Stimulated activated CD8-positive, alpha-beta memory T cell treated with anti-CD3 and anti-CD28 coated beads, Interleukin-4, amount 100 ng/mL, for 4 hours (primary cell): ENCODE measurements at regions not wholly inside any gene's neighbourhood (a gene's known extent, or its start where the extent isn't known, plus 50 kb on each side); places are given as distances from the start of the nearest gene placed in this dataset.
"Not testable (repeated sequence)": the region's sequence is repeated elsewhere in the genome, so short reads cannot be mapped to it uniquely, and the experiment has no call there.

ENCODE experiments used
- DNase-seq, 2 donors: peaks; one replicate each; pipeline ENCODE4 v3.0.0-alpha.2; 2020; ENCODE audit warnings: low read depth in 2 of 2, low spot score in 1 of 2

DNA sequence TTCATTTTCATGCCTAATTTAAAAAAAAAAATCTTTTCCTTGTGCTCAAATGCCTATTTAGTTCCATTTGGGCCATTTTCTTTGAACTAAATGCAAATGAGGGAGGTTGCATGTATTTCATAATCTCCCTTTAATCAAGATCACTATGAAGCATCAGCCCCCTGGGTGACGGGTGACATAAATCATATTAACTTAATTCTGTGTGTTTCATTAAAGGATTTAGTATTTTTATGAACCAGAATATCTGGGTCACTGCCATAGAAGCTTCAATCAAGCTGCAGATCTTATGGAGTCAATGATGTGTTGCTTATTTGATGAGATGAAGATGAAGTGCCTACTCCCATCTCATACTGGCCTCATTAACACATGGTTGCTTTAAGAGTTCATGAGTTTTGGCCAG, 301.9 kb upstream of the PRKCQ start:
- no peak for DNase-seq

DNA sequence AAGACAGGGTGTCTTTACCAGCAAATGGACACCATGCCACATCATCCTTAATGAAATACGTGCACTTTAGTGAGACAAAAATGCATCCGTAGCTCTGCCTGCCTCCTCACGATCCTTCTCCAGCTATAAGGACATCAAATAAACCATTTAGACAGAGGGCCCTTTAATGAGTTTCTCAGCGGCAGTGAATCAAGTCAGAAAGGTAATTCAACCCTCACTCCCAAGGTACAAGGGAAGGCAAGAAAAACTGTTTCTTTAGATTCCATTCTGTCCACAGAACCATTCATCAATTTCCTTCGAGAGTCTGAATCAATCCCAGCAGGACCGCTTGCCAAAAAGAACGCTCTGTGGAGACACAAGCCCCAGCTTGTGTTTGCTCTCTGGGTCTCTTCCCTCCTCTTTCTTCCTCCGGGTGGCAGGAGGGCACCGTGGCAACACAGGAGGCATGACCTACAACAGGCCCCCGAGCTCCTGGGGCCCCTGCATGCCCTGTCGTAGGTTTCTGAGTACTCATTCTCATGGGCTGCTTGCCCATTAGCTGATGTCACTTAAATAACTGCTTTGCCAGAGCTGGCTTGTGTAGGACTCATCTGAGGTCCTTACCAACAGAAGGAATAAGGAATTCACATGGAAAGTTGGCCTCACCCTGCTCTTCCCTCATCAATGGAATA, 297.8 kb upstream of the PRKCQ start:
- no peak for DNase-seq

DNA sequence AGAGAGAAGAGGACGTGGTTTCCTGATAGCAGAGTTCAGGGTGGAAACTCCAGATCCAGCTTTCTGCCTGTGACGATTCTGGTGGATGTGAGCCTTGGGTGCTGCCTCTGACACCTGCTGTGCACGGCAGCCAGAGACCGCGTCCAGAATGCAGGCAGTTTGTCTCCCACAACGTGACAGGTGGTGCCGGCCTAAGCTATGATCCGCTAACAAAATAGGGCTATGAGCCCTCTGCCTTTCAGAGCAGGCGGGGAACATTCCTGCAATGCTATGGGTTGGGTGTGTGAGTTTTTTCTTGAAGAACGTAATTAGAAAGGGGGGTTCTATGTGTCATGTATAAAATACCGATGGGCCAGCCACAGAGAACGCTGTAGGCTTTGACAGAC, 297.3 kb upstream of the PRKCQ start:
- no peak for DNase-seq

DNA sequence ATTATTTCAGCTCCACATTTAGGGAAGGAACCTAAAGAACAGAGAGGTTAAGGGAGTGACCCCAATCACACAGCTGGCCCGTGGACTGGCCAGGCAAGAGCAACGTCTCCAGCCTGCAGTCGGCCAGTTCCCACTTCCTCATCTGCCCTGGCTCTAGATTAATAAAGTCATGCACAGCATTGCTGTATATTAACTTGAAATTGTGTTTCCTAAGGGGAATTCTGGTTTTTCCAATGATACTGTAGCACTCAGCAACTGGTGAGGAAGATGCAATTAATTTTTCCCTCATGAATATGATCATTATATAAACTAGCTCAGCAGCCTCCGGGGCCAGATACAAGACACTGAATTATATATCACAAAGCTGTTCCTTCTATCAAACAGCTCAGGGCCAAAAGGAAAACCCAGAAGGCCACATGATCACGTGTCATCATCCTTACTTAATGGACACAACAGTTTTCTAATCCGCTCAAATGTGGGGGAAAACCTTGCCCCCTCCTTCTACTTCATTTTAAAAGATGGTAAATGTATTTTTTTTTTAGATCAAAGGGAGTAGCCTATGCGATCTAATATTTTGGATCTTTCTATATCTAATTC, 295.3 kb upstream of the PRKCQ start:
- no peak for DNase-seq

DNA sequence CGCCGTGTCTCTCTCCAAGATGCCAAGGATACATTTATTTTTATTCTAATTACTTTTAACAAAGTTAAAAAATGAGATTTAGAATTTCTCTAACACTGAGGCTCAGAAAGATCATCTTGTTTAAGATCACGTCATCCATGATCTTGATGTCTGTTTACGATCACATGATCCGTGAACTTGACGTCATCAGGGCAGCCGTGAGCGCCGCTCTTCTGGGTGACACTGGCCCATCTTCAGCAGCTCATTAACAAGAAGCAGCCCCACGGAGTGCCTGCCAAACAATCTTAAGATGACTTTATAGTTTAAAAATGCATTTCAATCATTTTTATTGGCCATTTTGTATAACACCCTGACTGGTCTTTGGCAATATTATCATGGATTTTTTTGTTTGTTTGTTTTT, 291.1 kb upstream of the PRKCQ start:
- no peak for DNase-seq

DNA sequence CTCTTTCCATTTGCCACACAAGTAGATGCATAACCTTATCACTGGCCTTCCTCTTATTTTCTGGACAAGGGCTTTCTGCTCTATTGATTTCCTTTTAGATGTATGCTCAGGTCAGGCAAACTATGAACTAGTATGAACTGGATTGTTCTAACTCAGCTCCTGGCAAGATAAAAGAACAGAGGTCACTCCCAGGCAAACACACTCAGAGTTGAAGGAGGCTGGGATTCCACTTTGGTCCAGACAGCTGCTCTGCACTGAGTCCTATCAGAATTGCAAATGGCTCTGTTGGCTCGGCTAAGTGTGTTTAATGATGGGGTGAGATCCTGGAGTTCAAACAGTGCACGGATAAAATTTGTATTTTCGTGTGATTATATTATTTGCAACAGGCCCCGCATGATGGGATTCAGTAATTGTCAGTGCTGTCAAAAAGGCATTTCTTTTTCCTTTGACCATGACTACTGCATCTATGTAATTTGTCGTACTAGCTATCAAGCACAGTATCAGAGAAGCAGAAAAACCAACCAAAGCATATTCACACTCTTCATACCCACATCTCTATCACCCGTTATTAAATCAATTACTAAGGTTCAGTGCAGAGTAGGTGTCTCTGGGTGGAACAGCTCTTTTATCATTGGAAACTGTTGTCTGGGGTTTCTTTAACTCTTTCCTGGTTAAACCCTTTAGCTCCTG, 288.1 kb upstream of the PRKCQ start:
- no peak for DNase-seq

DNA sequence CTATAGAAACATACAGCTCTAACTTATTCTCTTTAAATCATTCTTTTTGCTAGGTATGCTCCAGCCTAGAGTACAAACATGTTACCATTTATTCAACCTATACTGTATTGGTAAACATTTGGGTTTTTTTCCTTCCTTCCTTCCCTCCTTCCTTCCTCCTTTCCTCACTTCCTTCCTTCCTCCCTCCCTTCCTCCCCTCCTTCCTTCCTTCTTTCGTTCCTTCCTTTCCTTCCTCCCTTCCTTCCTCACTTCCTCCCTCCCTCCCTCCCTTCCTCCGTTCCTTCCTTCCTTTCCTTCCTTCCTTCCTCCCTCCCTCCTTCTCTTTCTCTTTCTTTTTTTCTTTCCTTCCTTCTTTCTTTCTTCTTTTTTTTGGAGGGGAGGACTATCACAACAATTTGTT, 286.7 kb upstream of the PRKCQ start:
- DNase-seq = no peak

DNA sequence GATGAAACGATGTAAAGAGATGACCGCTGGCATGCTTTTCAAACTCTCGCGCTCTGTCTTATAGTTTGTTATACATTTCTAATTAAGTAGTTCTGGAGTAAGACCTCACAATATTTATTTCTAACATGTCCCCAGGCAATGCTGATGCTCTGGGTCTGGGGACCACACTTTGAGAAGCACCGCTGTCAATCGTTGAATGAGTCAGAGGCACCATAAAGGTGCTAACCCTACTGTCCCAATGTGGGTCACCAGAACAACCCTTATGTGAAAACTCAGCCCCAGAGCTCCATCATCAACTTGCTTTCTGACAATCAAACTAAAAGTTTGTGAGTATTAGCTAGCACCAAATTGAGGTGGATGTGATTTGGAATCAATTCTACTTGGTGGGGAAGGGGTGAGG, 284.1 kb upstream of the PRKCQ start:
- DNase-seq = no peak

DNA sequence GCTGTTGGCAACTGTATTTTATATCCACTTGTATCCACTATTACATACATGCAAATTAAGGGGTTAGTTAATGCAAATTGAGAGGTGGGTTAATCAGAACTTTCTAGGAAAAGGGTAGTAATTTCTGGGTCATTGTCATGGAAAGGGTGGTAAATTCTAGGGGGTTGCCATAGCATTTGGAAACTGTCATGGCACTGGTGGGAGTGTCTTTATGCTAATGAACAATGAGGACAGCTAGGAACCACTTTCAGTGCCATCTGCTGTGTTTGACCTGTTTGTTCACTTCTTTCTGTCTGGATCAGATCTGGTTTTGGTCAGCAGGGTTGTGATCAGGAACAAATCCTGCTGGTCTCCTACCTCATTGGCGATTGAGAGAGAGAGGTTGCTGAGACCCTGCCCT, 283.3 kb upstream of the PRKCQ start:
- no peak for DNase-seq

DNA sequence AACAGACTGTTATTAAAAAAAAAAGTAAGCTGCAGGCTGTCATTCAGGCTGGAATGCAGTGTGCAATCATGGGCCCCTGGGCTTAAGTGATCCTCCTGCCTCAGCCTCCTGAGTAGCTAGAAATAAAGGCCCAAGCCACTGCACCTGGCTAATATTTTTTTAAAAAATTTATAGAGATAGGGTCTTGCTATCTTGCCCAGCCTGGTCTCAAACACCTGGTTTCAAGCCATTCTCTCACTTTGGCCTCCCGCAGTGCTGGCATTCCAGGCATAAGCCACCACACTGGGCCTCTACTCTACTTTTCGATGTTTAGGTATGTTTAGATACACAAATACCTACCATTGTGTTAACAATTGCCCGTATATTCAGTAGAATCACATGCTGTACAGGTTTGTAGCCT, 270.4 kb upstream of the PRKCQ start:
- no peak for DNase-seq

DNA sequence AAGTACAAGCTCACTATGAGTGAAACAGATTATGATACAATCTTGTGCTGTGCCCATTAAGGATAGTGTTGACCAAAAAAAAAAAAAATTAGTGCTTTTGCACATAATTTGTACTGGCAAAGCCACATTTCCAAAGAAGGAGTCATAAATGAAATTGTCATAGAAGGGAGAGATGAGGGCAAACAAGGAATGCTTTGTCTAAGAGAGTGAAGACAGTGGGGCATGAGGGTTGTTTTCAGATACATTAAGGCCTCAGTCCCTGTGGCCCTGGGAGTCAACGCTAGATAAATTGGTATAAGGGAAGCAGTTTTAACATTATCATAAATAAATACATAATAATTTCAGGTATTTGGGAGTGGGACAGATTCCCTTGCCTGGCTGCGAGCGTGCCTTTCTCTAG, 267.5 kb upstream of the PRKCQ start:
- DNase-seq = no peak

DNA sequence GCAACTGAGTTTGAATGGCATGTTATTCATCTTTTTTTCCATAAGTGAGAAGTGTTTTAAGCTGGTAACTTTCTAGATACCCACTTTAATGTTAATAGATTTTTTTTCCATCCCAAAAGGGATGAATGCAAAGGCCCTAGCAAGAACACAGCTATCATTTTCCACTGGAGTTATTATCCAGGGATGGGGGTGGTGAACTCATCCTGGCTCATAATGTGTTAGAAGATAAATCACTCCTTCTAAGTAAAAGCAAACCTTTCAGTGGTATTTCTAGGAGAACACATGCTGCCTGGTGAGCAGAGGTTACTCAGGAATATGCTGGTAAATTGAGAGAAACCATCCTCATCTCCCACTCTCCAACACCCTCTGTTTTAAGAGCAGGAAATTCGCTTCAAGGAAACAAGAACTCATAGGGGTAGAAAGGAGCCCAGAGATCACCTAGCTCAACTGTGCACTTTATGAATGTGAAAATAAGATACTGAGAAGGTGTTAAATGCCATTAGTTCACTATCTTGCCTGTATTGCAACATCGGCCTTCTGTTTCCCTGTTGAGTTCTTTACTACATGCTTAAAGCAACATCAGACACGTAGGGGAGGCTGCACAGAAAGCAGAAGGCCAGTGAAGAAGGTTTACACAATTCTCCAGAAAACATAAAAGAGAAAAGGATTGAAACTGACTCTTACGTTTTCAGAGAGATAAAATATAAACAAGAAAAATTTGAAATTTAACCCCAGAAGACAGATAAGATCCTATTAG, 264.0 kb upstream of the PRKCQ start:
- DNase-seq = no peak

DNA sequence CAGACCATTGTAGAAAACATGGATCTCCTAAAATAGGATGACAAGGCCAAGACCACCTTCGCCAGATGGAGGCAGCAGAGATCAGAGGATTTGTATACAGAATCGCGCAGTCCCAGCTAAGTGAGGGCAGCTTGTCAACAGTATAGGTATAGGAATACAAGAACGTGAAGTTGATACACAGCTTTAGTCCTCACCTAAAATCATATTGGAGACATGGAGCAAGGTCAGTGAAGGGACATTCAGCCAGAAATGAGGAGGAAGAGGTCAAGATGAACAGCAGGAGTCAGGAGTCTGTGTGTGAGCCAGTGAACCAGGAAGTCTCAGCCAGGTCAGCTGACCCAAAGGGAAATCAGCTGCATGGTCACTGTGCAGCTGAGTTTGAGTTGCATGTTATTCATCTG, 263.4 kb upstream of the PRKCQ start:
- DNase-seq = no peak

DNA sequence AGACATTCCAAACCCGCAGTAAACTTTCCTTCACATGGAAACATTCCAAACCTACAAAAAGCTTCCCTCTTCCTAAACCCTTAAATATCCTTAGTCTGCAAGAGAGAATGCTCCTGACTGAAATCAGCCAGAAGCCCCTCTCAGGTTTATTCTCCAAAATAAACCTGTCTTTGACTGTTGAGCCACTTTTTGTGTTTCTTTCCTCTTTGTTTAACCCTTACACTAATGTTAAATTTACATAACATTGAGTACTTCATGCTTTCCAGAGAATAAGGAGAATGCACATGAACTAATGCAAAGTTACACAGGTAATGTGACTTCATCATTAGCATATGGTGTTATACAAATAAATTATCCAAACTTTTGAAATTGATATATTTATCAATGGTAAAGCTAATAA, 262.6 kb upstream of the PRKCQ start:
- no peak for DNase-seq

DNA sequence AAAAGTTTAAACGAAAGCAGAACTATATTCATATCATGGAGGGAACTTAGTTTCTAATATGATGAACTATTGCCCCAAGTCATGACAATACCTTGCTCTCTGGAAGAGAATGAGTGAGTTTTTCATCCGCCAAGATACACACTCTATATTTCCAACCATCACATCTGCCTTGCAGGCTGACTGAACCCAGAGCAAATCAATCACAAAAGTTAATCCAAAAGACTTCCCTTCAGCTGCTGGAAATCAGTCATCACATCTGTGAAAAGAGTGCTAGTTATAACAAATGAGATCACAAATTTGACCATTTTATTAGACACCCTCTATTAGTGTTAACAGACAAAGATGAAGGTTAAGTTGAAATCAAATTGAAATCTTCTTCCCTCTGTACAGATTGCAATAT, 261.7 kb upstream of the PRKCQ start:
- no peak for DNase-seq

DNA sequence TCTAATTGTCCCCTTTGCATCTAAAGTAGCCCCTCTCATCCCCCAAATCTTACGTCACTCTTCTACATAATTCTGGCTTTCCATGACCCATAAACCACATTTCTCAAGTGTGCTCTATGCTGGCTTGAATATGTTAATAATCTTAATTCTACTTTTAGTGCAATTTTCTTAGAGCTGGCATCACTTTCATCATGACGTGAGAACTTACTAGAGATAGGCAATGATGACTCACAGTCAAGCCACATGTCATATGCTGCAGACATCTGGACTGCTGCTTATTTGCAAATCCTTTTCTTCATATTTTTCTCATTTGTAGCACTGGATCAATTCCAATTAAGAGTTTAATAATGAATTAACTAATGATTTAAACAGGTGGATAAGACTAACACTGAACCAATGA, 260.7 kb upstream of the PRKCQ start:
- no peak for DNase-seq

DNA sequence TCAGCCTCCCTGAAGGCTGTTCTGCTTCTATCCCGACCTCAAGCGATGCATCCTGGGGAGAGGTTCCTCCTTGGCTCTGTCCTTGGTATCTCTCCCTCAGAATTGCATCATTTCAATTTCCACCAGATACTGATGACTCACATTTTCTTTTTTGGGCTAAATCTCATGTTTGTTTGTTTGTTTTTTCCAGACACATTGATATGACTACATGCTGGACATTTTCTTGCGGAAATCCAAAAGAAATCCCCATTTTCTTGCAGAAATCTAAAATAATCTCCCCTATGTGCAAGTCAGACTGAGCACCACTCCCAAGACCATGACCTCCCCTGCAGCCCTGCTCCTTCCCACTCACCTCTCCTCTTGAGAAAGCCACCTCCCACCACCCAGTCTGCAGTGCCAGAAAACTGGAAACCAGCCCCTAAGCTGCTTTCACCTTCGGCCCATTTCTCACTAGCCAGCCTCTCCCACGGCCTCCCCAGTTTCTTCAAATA, 260.2 kb upstream of the PRKCQ start:
- DNase-seq = no peak

DNA sequence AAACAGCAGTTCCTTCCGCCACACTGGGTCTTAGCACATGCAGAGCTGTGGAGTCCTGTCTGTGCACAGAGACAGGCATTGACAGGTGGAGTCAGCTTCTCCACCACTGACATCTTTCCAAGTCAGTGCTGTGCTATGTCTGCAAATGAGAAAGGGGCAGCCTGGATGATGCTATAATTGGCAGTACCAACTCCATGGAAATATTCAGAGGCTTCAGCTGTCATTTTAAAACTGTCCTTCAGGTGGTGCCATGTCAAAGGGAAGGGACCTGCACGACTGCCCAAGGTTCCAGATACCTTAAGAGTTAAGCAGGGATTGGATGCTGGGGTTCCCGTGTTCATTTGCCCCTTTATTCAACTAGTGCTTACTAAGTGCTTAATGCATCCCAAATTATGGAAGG, 258.0 kb upstream of the PRKCQ start:
- DNase-seq = no peak

DNA sequence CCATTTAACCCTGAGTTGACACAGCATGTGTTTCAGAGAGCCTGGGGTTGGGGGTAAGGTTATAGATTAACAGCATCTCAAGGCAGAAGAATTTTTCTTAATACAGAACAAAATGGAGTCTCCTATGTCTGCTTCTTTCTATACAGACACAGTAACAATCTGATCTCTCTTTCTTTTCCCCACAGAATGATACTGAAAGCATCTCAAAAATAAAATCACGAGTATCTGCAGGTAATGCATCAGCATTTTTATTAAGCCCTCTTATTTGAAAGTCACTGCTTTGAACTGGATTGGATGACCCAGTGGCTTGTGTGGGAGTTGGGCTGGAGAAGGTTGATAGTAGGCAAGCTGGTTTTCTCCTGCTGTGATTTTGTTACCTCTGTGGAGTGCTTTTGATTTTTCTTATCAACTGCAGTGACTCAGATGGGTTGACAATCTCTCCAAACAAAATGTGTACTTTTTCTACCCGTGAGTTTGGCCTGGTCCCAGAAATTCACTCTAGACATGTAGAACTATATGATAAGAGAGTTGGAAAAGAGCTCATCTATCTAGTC, 253.5 kb upstream of the PRKCQ start:
- DNase-seq = no peak

DNA sequence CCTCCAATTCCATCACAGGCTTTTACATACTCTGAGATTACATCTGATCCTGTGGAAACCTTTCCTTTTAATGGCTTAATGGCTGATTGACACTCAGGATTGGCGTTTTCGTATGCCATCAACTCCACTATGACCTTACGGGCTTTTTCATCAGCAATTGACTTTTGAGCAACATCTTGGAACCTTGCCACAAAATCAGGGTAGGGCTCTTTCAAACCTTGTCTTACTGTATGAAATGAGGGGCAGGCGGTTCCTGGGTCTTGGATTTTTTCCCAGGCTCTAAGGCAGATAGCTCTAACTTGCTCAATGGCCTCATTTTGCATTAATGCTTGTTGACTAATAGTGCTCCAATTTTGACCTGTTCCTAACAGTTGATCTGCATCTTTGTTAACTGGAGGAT, 250.9 kb upstream of the PRKCQ start:
- DNase-seq = not testable (repeated sequence)

DNA sequence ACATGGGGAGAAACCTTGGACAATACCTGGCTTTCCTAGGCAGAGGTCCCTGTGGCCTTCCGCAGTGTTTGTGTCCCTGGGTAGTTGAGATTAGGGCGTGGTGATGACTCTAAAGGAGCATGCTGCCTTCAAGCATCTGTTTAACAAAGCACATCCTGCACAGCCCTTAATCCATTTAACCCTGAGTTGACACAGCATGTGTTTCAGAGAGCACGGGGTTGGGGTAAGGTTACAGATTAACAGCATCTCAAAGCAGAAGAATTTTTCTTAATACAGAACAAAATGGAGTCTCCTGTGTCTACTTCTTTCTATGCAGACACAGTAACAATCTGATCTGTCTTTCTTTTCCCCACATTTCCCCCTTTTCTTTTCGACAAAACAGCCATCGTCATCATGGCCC, 244.7 kb upstream of the PRKCQ start:
- not testable (repeated sequence) for DNase-seq

DNA sequence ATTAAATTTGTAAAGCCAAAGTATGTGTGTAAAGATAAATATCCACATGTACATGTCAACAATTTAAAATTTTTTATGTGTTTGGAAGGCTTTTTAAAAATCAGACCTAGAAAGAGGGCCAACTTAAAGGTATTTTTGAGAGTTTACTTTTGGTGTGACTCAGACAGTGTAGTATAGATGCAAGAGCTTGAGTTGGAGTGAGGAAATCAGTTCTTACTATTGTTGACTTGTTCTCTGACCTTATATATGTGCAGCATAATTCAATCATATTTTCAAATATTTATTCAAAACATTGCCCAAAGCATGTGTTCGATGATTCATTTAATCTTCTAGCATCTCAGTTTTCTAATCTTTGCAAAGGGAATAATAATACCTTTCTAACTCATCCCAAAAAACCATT, 243.7 kb upstream of the PRKCQ start:
- DNase-seq = no peak
